ENCODE measurements at regions not wholly inside any gene's neighbourhood (a gene's known extent, or its start where the extent isn't known, plus 50 kb on each side); places are given as distances from the start of the nearest gene placed in this dataset.

- no peak overlapping the region for H3K4me3 ChIP-seq
- H3K4me1 ChIP-seq: no peaks in the 10 kb centered on the region
- H3K27ac ChIP-seq: no peak overlapping the region
- TF ChIP-seq CTCF (IDR thresholded peaks at IDR 0.05): no peak
- TF ChIP-seq POLR2AphosphoS5 (IDR thresholded peaks at IDR 0.05; ENCODE audit: insufficient read depth in 1 of 2, low read depth in 1 of 2): no peak
- no peak for TF ChIP-seq POLR2A (IDR thresholded peaks at IDR 0.05)
- intact Hi-C loops (cut with DNase I): no loop called here
- peak in 1 of 2 donors; percentile 52 for DNase-seq (ENCODE audit: extremely low spot score in 2 of 2)
- no peaks in the 10 kb centered on the region for H3K27me3 ChIP-seq
- H3K9me3 ChIP-seq: no peaks in the 10 kb centered on the region
- H3K36me3 ChIP-seq: no peaks in the 10 kb centered on the region
Measured at GRCh38 chr18:75837316-75837715, 409.8 kb upstream of the SMIM21 start.

GRCh38 chr18:75836516-75836915, 409.0 kb upstream of the SMIM21 start:
- no peaks in the 10 kb centered on the region for H3K36me3 ChIP-seq
- H3K27me3 ChIP-seq: no peaks in the 10 kb centered on the region
- TF ChIP-seq CTCF (IDR thresholded peaks at IDR 0.05): no peak
- no peak for TF ChIP-seq POLR2A (IDR thresholded peaks at IDR 0.05)
- TF ChIP-seq POLR2AphosphoS5 (IDR thresholded peaks at IDR 0.05; ENCODE audit: insufficient read depth in 1 of 2, low read depth in 1 of 2): no peak
- intact Hi-C loops (cut with DNase I): no loop called here
- no peak overlapping the region for H3K27ac ChIP-seq
- H3K9me3 ChIP-seq: no peaks in the 10 kb centered on the region
- no peak overlapping the region for H3K4me3 ChIP-seq
- H3K4me1 ChIP-seq: no peaks in the 10 kb centered on the region
- DNase-seq (ENCODE audit: extremely low spot score in 2 of 2): peak in 1 of 2 donors; percentile 52

GRCh38 chr18:75831960-75832359, 404.5 kb upstream of the SMIM21 start:
- TF ChIP-seq POLR2AphosphoS5 (IDR thresholded peaks at IDR 0.05; ENCODE audit: insufficient read depth in 1 of 2, low read depth in 1 of 2) (no peak), POLR2A (IDR thresholded peaks at IDR 0.05) (no peak), CTCF (IDR thresholded peaks at IDR 0.05) (no peak)
- H3K4me3 ChIP-seq: no peak overlapping the region

GRCh38 chr18:75830828-75831227, 403.3 kb upstream of the SMIM21 start:
- peak in 1 of 2 donors; percentile 42 for DNase-seq (ENCODE audit: extremely low spot score in 2 of 2)
- Histone ChIP-seq H3K9me3 (no peaks in the 10 kb centered on the region), H3K4me3 (no peak overlapping the region), H3K27me3 (no peaks in the 10 kb centered on the region), H3K27ac (no peak overlapping the region), H3K36me3 (no peaks in the 10 kb centered on the region), H3K4me1 (no peaks in the 10 kb centered on the region)
- no peak for TF ChIP-seq POLR2AphosphoS5 (IDR thresholded peaks at IDR 0.05; ENCODE audit: insufficient read depth in 1 of 2, low read depth in 1 of 2)
- TF ChIP-seq CTCF (IDR thresholded peaks at IDR 0.05): no peak
- no peak for TF ChIP-seq POLR2A (IDR thresholded peaks at IDR 0.05)
- intact Hi-C loops (cut with DNase I): no loop called here

More at GRCh38 chr18:75831960-75832359, 404.5 kb upstream of the SMIM21 start:
- Histone ChIP-seq H3K9me3 (no peaks in the 10 kb centered on the region), H3K27me3 (no peaks in the 10 kb centered on the region), H3K27ac (no peak overlapping the region), H3K4me1 (no peaks in the 10 kb centered on the region), H3K36me3 (no peaks in the 10 kb centered on the region)
- DNase-seq (ENCODE audit: extremely low spot score in 2 of 2): no peak
- intact Hi-C loops (cut with DNase I): no loop called here

- H3K27ac ChIP-seq: no peak overlapping the region
- no peaks in the 10 kb centered on the region for H3K4me1 ChIP-seq
- H3K9me3 ChIP-seq: no peaks in the 10 kb centered on the region
- no peak overlapping the region for H3K4me3 ChIP-seq
- intact Hi-C loops (cut with DNase I): no loop called here
- TF ChIP-seq POLR2A (IDR thresholded peaks at IDR 0.05) (no peak), CTCF (IDR thresholded peaks at IDR 0.05) (no peak), POLR2AphosphoS5 (IDR thresholded peaks at IDR 0.05; ENCODE audit: insufficient read depth in 1 of 2, low read depth in 1 of 2) (no peak)
- no peaks in the 10 kb centered on the region for H3K27me3 ChIP-seq
- no peak for DNase-seq (ENCODE audit: extremely low spot score in 2 of 2)
- no peaks in the 10 kb centered on the region for H3K36me3 ChIP-seq
Measured at GRCh38 chr18:75829091-75829490, 401.6 kb upstream of the SMIM21 start.
